ENCODE measurements at regions not wholly inside any gene's neighbourhood (a gene's known extent, or its start where the extent isn't known, plus 50 kb on each side); places are given as distances from the start of the nearest gene placed in this dataset.

- no peak for DNase-seq (ENCODE audit: low read depth in 2 of 2)
Observed at GRCh38 chr5:108649106-108649505, 98.6 kb upstream of the FER start.

GRCh38 chr5:108642170-108642906 is 105.4 kb upstream of the FER start:
- DNase-seq (ENCODE audit: low read depth in 2 of 2), result peak; percentile 18 to 38

DNA sequence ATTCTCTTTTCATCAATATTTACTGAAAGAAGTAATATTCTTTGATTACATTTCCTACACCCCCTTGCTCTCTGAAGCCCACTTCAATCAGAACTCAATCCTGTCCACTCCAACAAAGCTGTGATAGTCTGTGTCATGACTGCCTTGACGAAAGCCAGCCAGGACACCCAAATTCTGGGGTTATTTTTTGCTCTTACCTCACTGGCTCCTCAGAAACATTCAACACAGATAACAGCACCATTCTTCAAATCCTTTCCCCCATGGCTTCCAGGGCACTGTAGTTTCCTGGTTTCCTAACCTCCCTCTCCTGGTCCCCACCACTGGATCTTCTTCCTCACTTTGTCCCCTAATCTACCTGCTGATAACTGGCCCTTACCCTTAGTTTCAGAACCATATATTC is 106.1 kb upstream of the FER start:
- no peak for DNase-seq (ENCODE audit: low read depth in 2 of 2)

DNA sequence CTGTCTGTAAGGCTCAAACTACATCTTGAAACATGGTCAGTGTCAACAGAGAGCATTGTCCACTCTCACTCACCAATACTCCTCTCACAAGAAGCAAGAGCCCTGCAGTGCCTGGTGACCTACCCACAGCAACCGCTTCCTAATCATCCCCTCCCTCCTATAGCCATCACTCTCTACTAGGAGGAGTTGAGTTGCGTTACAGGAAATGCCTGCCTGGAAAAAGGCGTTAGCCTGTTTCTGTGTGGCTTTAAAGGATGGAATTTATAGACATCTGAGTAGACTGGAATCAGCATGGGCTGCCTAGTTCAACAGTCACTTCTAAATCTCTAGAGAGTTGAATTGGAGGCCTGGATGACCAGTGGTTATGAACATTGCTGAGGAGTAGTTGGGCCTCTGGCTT is 108.3 kb upstream of the FER start:
- DNase-seq (ENCODE audit: low read depth in 2 of 2), result no peak

GRCh38 chr5:108638021-108638420 is 109.7 kb upstream of the FER start:
- no peak for DNase-seq (ENCODE audit: low read depth in 2 of 2)

DNA sequence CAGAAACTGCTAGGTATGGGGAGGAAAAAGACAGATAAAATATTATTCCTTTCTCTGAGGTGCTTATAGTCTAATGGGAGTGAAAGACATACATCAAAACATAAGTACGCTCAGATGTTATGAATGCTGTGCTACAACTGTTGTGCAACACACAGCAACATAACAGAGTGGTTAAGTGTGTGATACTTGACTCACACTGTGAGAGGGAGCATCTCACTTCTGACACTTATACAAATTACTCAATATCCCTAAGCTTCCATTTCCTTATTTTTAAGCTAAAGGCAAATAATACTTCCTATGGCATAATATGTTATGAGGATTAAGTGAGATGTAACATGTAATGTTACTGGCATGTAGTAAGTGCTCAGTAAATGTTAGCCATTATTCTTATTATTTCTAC is 110.6 kb upstream of the FER start:
- DNase-seq (ENCODE audit: low read depth in 2 of 2), result no peak

- no peak for DNase-seq (ENCODE audit: low read depth in 2 of 2)
Observed at GRCh38 chr5:108636135-108636853, 111.4 kb upstream of the FER start.

GRCh38 chr5:108634617-108635288 is 112.9 kb upstream of the FER start:
- DNase-seq (ENCODE audit: low read depth in 2 of 2), result no peak

- no peak for DNase-seq (ENCODE audit: low read depth in 2 of 2)
Observed at GRCh38 chr5:108634010-108634616, 113.6 kb upstream of the FER start.

- no peak for DNase-seq (ENCODE audit: low read depth in 2 of 2)
Observed at GRCh38 chr5:108629779-108630528, 117.7 kb upstream of the FER start.

GRCh38 chr5:108625654-108626053 is 122.0 kb upstream of the FER start:
- no peak for DNase-seq (ENCODE audit: low read depth in 2 of 2)

DNA sequence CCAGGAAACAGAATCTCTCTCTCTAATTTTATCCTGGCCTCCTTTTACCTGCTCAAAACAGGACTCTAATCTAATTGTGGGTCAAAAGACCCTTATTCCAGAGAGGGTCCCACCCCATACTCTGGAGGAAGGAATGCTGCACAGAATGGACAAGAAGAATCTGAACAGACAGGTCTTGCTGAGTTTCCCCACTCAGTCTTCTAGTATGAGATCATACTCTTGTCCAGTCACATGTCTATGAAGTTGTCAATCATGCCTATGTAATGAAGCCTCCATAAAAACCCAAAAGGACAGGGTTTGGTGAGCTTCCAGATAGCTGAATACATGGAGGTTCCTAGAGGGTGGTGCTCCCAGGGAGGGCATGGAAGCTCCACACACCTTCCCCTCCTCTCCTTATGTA is 123.9 kb upstream of the FER start:
- DNase-seq (ENCODE audit: low read depth in 2 of 2), result no peak

DNA sequence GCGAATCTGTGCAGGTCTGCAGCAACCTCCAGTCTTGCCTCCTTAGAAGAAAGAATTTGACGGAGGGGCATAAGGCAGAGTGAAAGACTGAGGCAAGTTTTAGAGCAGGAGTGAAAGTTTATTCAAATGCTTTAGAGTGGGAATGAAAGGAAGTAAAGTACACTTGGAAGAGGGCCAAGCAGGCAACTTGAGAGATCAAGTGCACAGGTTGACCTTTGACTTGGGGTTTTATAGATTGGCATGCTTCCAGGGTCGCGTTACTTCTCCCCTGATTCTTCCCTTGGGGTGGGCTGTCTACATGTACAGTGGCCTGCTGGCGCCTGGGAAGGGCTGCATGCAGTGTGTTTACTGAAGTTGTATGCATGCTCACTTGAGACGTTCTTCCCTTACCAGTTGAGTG is 127.2 kb upstream of the FER start:
- DNase-seq (ENCODE audit: low read depth in 2 of 2), result no peak

GRCh38 chr5:108619815-108620214 is 127.9 kb upstream of the FER start:
- DNase-seq (ENCODE audit: low read depth in 2 of 2), result no peak

DNA sequence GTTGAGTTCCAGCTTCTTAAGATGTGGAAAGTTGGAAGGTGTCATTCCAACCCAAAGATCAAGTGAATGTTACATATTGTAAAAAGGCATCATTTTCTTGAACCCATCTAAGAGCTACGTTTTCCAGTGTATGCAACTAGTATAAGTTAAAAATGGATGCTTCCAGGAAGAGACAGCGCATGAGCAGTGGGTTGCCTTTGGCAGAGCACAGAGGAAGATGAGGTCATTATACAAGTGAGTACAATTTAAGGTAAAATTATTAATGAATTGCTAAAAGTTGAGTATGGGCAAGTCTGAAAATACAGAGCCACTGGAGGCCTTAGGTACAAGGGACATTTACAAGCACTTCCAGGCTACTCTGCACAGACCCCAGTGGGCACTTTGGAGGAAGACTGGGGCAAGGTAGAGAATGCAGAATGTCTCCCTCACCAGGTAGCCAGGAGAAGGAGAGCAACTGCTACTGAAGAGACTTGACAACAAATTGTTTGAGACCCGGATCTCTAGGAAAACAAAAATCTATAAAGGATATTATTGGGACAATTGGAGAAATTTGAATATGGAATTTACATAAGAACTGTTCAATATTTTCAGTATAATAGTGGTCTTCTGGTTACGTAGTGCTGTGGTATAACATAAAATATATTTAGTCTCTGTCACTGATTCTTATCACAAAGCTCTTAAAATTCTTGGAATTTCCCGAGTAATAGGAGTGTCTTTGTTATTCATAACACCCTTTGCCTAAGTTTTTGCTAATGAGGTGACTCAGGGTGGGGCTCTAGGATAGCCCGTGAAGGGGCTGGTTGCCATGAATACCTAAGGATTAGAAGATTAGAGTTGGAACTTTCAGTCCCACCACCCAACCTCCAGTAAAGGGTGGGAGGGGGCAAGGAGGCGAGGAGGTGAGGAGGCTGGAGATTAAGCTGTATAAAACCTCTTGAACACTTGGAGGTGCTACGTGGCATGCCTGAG is 129.9 kb upstream of the FER start:
- no peak for DNase-seq (ENCODE audit: low read depth in 2 of 2)

- DNase-seq (ENCODE audit: low read depth in 2 of 2), result no peak
Observed at GRCh38 chr5:108615216-108615615, 132.5 kb upstream of the FER start.

GRCh38 chr5:108607421-108607820 is 140.3 kb upstream of the FER start:
- no peak for DNase-seq (ENCODE audit: low read depth in 2 of 2)

DNA sequence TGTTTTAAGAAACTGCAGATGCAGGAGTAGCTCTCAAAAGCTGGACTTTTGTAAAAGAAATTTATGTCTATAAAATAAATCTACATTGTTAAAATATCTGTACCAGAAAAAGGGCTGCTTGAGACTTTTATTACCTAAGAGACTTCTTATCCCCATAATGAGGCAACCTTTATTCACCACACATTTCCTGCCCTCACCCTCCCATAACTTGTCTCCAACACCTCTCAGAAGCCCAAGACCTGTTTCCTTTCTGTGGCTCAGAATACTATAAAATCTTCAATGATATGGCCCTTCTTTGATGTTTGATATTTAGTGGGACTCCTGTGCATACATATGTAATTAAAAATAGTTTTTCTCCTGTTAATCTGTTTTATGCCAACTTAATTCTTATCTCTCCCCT is 141.5 kb upstream of the FER start:
- DNase-seq (ENCODE audit: low read depth in 2 of 2), result no peak

DNA sequence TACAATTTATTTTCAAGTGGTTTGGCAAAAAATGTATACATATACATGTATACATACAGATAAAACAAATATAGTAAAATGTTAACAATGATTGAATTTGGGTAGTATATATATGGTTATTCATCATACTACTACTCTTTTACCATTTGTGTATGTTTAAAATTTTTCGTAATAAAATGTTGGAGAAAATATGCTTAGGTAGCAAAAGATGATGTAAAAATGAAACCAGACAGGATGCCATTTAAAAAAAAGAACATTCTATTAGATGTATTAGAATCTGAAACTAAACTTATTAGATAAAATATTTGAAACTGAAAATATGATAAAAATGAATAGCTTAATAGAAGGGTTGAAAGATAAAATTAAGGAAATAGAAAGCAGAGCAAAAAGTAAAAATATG is 144.9 kb upstream of the FER start:
- no peak for DNase-seq (ENCODE audit: low read depth in 2 of 2)

DNA sequence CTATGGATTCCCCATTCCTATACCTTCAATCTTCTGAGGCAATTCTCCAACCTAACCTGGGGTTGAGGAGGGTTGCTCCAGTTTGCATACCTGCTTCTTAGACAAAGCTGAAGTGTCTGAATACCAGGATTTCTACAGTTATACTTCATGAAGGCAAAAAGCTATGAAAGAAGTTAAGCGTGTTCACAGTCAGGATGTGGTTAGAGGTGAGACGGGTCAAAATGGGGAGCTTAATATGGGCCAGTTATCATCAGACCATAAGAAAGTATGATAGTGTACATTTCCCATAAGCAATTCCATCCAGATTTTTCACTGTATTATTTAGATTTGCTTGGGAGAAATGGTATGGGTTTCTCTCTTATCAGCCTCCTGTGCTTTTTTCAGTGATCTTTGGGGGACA is 156.9 kb upstream of the FER start:
- DNase-seq (ENCODE audit: low read depth in 2 of 2), result no peak

- no peak for DNase-seq (ENCODE audit: low read depth in 2 of 2)
Observed at GRCh38 chr5:108588323-108588722, 159.4 kb upstream of the FER start.

All from stimulated activated CD4-positive, alpha-beta T cell treated with anti-CD3 and anti-CD28 coated beads, Interleukin-4, amount 100 ng/mL, for 48 hours (primary cell).